ENCODE measurements at regions not wholly inside any gene's neighbourhood (a gene's known extent, or its start where the extent isn't known, plus 50 kb on each side); places are given as distances from the start of the nearest gene placed in this dataset.

DNA sequence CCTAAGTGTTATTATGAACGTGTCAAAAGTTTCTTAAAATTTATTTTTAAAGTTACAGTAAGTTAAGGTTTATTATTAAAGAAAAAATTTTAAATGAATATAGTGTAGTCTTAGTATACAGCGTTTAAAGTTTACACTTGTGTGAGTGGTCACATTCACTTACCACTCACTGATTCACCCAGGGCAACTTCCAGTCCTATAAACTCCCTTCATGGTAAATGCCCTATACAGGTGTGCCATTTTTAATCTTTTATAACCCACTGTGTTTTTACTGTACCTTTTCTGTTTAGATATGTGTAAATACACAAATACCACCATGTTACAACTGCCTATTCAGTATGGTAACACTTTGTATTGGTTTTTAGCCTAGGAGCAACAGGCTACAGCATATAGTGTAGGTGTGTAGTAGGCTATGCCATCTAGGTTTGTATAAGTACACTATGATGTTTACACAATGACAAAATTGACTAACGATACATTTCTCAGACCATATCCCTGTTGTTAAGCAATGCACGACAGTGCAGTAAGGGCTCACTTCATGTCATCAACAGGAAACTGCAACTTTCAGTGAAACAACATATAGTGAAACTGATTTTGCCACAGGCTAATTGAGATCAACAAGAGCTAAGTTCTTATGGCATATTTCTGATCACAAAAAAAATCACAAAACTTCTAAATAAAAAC, 112.0 kb upstream of the TMCC3 start:
- TF ChIP-seq EZH2phosphoT487 (conservative IDR thresholded peaks at IDR 0.05; ENCODE audit: low read length) (no peak), CTCF (IDR thresholded peaks at IDR 0.05; ENCODE audit: insufficient read depth, low read length, poor library complexity, severe bottlenecking) (no peak)
